NCI-H2227 treated with DMSO at 0.1 percent for 48 hours (cell line): ENCODE measurements at regions not wholly inside any gene's neighbourhood (a gene's known extent, or its start where the extent isn't known, plus 50 kb on each side); places are given as distances from the start of the nearest gene placed in this dataset.
"Not testable (repeated sequence)": the region's sequence is repeated elsewhere in the genome, so short reads cannot be mapped to it uniquely, and the experiment has no call there.

Source experiments
- DNase-seq: peaks from one replicate; lab custom pipeline; 2025; lab: John Stamatoyannopoulos, UW

GRCh38 chr14:103186909-103187586 is 63.8 kb downstream of the TNFAIP2 start:
- no peak for DNase-seq

GRCh38 chr14:103187911-103188310 is 64.7 kb downstream of the TNFAIP2 start:
- DNase-seq: no peak

DNA sequence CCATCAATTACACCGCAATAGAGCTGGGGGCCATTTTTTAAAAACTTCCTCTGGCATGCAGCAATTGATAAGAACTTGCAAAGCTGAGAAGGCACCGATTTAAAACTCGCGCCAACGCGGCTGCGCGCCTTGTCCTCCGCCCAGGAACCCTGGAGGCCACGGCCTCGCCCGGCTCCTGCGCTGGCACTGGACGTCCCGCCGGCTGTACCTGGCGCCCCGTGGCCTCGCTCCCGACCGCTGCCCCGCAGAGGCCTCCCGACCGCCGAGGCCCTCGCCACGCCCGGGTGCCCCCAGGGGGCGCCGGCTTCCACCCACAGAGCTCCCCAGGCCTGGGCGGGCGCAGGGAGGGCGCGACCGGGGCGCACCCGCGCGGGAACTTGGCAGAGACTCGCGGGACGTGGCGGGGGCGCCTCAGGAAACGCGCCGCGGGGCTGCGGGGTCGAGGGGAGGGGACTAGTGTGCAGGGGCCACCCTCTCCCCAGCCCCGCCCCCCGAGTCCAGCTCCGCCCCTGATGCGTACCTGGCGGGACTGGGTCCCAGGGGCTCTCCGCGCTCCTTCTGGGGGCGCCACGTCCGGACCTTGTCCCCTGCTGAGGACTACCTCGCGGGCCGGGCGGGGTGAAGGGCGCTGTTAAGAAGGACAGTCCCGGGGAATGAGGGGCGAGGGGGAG is 65.7 kb downstream of the TNFAIP2 start:
- DNase-seq: no peak

- DNase-seq: no peak
Measured at GRCh38 chr14:103189481-103190470, 66.5 kb downstream of the TNFAIP2 start.

DNA sequence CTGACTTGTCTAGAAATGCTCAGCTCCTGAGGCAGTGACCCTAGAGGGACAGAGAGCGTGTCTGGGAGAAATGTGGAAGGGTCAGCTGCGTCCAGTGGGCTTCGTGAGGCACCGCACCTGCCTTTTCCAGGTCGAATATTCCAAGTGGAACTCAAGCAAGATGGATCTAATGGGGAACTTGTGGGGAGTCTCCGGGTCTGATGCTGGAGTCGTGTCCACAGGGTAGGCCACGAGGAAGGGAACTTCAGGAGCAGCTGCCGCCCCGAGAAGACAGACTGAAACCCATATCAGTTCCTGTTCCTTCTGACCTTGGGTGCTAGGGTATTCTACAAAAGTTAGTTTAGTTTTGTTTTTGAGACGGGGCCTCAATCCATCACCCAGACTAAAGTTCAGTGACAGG is 67.5 kb downstream of the TNFAIP2 start:
- no peak for DNase-seq

GRCh38 chr14:103191844-103192243 is 68.6 kb downstream of the TNFAIP2 start:
- DNase-seq: no peak

- DNase-seq: no peak
Measured at GRCh38 chr14:103192246-103192840, 69.1 kb downstream of the TNFAIP2 start.

DNA sequence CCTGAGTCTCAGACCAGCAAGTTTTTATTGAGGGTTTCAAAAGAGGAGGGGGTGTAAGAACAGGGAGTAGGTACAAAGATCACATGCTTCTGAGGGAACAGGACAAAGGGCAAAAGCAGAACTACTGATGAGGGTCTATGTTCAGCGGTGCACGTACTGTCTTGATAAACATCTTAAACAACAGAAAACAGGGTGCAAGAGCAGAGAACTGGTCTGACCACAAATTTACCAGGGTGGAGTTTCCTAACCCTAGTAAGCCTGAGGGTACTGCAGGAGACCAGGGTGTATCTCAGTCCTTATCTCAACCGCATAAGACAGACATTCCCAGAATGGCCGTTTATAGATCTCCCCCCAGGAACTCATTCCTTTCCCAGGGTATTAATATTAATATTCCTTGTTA is 69.6 kb downstream of the TNFAIP2 start:
- DNase-seq: not testable (repeated sequence)

DNA sequence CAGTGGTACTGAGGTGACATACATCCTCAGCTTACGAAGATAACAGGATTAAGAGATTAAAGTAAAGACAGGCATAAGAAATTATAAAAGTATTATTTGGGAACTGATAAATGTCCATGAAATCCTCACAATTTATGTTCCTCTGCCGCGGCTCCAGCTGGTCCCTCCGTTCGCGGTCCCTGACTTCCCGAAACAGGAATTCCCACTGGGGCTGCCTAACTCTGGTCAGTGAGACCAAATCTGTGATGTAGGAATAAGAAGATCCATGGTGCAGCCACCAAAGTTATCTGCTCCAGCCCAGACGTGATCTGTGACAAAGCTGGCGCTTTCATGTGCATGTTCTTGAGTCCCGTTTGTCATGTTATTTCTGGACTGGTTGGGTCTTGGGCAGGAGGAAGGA is 70.2 kb downstream of the TNFAIP2 start:
- not testable (repeated sequence) for DNase-seq

DNA sequence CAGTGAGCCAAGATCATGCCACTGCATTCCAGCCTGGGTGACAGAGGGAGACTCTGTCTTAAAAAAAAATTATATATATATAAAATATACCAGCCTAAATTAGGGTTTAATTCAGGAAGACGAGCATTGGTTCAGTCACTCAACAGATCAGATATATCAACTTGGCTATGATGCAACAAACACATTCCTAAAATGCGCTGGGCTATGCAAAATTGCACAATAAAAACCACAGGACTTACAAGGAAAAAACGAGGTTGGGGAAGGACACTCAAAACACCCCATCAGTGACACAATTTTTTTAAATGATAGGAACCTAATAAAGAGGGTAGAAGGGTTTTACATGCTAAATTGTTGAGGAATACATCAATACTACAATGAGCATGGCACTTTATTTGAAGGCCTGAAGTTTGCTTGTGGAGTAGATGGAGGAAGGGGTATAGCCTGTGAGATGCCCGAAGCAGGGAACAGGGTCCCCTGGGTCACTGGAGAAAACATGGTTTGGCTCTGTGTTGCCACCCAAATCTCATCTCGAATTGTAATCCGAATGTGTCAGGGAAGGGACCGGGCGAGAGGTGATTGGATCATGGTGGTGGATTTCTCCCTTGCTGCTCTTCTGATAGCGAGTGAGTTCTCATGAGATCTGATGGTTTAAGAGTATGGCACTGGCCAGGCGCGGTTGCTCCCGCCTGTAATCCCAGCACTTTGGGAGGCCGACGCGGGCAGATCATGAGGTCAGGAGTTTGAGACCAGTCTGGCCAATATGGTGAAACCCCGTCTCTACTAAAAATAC is 71.2 kb downstream of the TNFAIP2 start:
- no peak for DNase-seq

DNA sequence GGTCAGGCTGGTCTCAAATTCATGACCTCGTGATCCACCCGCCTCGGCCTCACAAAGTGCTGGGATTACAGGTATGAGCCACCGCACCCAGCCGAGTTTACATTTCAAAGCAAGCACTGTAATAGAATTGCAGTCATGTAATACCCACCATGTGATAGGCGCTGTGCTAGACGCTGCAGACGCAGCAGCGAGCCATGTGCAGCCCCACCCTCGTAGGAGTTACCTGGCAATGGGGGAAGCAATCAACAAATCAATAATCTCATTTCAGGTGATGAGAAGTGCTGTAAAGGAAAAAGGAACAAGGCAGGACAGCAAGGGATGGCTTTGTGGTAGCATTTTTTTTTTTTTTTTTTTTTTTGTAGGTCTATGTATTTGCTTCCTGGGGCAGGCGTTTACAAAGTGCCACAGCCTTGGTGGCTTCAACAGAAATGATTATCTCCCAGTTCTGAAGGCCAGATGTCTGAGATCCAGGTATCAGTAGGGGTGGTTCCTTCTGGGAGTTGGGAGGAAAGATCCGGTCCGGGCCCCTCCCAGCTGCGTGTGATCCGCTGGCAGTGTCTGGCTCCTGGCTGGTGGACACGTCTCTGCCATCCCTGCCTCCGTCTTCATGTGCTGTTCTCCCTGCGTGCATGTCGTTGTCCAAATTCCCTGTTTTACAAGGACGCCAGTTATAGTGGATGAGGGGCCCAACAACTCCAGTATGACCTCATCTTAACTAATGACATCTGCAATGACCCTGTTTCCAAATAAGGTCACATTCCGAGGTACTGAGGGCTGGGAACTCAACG is 72.8 kb downstream of the TNFAIP2 start:
- no peak for DNase-seq

DNA sequence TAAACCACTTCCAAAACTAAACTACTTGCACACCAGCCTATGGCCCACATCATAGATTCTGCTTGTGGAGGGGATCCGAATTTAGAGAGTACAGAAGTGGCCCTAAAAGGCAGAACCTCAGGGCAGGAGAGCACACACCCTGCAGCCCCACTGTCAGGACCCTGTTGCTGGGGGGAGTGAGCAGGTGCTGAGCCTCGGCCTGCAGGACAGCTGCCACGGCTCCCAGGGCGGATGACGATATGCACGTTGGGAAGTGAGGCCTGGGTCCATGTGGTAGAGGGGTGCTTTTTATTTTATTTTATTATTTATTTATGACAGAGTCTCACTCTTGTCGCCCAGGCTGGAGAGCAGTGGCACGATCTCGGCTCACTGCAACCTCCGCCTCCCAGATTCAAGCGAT is 73.5 kb downstream of the TNFAIP2 start:
- no peak for DNase-seq

DNA sequence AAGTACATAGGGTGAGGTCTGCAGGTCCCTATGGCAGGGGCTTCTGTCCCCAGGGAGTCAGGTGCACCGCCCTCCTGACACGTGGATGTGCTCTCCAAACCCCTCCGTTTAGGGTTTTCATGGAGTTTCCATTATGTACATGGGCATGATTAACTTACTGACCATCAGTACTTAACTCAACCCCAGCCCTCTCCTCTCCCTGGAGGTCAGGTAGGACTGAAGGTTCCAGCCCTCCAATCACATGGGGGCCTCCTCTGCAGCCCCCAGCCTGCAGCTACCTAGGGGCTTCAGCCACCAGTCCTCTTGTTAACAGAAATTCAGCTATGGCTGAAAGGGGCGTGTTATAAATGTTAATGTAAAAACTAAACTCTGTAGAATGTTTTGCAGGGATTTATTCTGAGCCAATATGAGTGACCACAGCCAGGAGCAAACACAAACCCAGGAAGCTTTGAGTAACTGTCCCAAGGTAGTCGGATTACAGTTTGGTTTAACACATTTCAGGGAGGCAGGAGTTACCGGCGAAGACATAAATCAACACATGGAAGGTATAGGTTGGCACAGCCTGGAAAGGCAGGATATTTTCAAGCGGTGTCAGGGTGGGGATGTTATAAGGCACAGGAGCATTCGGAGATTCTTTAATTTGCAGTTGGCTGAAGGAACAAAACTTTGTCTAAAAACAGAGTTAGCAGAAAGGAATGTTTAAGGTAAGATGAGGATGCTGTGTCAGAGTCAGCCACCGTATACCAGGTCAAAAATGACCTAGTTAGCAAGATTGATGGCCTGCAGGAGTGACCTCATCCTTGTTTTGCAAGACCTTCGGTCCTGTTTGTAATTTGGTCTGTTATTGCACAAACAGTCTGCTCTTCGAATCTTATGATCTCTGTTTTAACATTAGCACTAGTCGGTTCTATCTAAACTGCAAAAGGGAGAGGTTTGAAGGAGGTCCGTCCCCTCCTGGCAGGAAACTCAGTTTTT is 75.2 kb downstream of the TNFAIP2 start:
- no peak for DNase-seq

GRCh38 chr14:103199124-103199523 is 75.9 kb downstream of the TNFAIP2 start:
- no peak for DNase-seq

- no peak for DNase-seq
Measured at GRCh38 chr14:103201801-103202200, 78.5 kb downstream of the TNFAIP2 start.

- no peak for DNase-seq
Measured at GRCh38 chr14:103204852-103205540, 81.7 kb downstream of the TNFAIP2 start.

DNA sequence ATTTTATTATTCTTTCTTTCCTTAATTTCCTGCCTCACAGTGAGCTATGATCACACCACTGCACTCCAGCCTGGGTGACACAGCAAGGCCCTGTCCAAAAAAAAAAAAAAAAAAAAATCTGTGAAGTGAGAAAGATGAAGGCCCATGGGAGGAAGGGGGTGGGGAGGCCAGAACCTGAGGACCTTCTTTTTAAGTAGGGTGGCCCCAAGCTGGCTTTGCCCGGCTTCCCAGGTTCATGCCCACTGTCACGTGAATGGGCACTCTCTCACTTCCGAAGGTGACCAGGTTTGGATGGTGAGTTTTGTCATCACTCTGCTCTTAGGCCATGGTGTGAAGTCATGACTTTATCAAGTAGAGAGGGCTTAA is 82.3 kb downstream of the TNFAIP2 start:
- no peak for DNase-seq

DNA sequence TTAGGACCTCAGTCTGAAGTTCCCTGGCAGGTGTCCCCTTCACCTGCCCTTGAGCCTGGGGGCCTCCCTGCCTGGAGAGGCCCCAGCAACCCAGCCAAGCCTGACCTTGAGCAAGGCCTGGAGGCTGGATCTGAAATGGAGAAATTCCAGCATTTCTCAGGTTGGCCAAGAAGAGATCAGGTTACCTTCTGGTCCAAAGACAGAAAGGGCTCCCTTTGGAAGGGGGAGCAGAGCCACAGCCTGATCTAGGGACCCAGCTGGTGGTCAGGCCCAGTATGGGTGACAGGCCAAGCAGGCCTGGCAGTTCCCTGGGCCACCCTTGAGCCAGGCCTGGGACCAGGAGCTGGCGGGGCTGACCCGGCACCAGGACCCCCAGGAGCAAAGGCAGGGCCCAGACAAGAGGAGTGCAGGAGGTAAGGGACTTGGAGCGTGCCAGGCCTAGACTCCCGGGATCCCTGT is 82.8 kb downstream of the TNFAIP2 start:
- DNase-seq: no peak
